Prostate gland (tissue), 2 donors: ENCODE measurements at regions not wholly inside any gene's neighbourhood (a gene's known extent, or its start where the extent isn't known, plus 50 kb on each side); places are given as distances from the start of the nearest gene placed in this dataset.

Experiments used
- DNase-seq: peaks from one replicate; pipeline ENCODE4 v3.0.0-alpha.2; 2019; ENCODE audit warnings: low spot score
- H3K27ac ChIP-seq, 2 donors: fragments of 200-600 bp; sonication (generic); 2 replicates each; pipeline ENCODE4 v1.5.1; 2017 to 2019
- H3K27me3 ChIP-seq: fragments of 200-600 bp; sonication (generic); replicated peaks from 2 replicates; pipeline ENCODE4 v1.5.1; 2019; ENCODE audit not compliant: insufficient read depth
- H3K36me3 ChIP-seq, 2 donors: fragments of 200-600 bp; sonication (generic); 1 replicate in 1 of 2; 2 replicates in 1 of 2; pipeline versions ENCODE4 v1.5.1 to v1.8.1; 2017 to 2019
- H3K4me1 ChIP-seq: fragments of 200-600 bp; sonication (generic); replicated peaks from 2 replicates; pipeline ENCODE4 v1.5.1; 2019
- H3K4me3 ChIP-seq, 2 donors: fragments of 200-600 bp; sonication (generic); 2 replicates each; pipeline ENCODE4 v1.5.1; 2017 to 2019
- H3K9me3 ChIP-seq: fragments of 200-600 bp; sonication (generic); 2 replicates; pipeline ENCODE4 v1.5.1; 2017
- POLR2A ChIP-seq: fragments of 450-650 bp; IDR thresholded peaks from one replicate; pipeline ENCODE4 v1.6.1; 2016; ENCODE audit warnings: antibody characterized with exemption, mild to moderate bottlenecking
- POLR2AphosphoS5 ChIP-seq: sonication (generic); formaldehyde crosslinking; IDR thresholded peaks from one replicate; pipeline ENCODE4 v1.6.1; 2017; ENCODE audit warnings: antibody characterized with exemption
- WGBS: methylation state at CpG from one replicate; pipeline ENCODE4 v1.1.5; 2018; 5-methylcytosine and 5-hydroxymethylcytosine counted together
- intact Hi-C: fragments of 100-400 bp; cut with DNase I; formaldehyde crosslinking; loops from one replicate; pipeline ENCODE4 v1.14.2; 2022
- TF ChIP-seq, protein P1 (sequence below), 4 experiments: fragments of 200-600 bp in 2 of 4; fragments of 450-650 bp in 2 of 4; sonication (generic) in 2 of 4; IDR thresholded peaks; 1 replicate in 3 of 4; 2 replicates in 1 of 4; pipeline ENCODE4 v1.5.1; 2016 to 2019; ENCODE audit warnings: antibody characterized with exemption in 4 of 4, mild to moderate bottlenecking in 2 of 4, moderate library complexity in 2 of 4

- Histone ChIP-seq H3K27me3 (no peaks in the 10 kb centered on the region), H3K4me1 (no peaks in the 10 kb centered on the region), H3K9me3 (no peaks in the 10 kb centered on the region), H3K27ac (peak overlapping the region in 1 of 2 donors; percentile 54), H3K36me3 (no peaks in the 10 kb centered on the region), H3K4me3 (no peak overlapping the region)
- DNase-seq, result no peak
- 24% methylated on average over 11 of the region's 11 CpGs for WGBS
- intact Hi-C loops, result no loop called here
- TF ChIP-seq, protein P1, sequence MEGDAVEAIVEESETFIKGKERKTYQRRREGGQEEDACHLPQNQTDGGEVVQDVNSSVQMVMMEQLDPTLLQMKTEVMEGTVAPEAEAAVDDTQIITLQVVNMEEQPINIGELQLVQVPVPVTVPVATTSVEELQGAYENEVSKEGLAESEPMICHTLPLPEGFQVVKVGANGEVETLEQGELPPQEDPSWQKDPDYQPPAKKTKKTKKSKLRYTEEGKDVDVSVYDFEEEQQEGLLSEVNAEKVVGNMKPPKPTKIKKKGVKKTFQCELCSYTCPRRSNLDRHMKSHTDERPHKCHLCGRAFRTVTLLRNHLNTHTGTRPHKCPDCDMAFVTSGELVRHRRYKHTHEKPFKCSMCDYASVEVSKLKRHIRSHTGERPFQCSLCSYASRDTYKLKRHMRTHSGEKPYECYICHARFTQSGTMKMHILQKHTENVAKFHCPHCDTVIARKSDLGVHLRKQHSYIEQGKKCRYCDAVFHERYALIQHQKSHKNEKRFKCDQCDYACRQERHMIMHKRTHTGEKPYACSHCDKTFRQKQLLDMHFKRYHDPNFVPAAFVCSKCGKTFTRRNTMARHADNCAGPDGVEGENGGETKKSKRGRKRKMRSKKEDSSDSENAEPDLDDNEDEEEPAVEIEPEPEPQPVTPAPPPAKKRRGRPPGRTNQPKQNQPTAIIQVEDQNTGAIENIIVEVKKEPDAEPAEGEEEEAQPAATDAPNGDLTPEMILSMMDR (IDR thresholded peaks at IDR 0.05), result no peak
Observed at GRCh38 chr14:65153101-65153500, 50.8 kb upstream of the MAX start.

- Histone ChIP-seq H3K36me3 (no peaks in the 10 kb centered on the region), H3K9me3 (no peaks in the 10 kb centered on the region), H3K4me3 (no peak overlapping the region), H3K27me3 (no peaks in the 10 kb centered on the region), H3K27ac (peak overlapping the region; percentile 4 to 75), H3K4me1 (no peaks in the 10 kb centered on the region)
- 38% methylated on average over 15 of the region's 15 CpGs for WGBS
- DNase-seq, result no peak
- TF ChIP-seq POLR2A, result no peak
- intact Hi-C loops, result loop anchor here (5.0 kb wide), 3 partner anchors 54 to 256 kb away; partner anchors contain the start of genes FNTB, FUT8 and MAX
Observed at GRCh38 chr14:65156568-65157366, 54.5 kb upstream of the MAX start.

- TF ChIP-seq, protein P1 (IDR thresholded peaks at IDR 0.05), result no peak
- TF ChIP-seq POLR2A (no peak), POLR2AphosphoS5 (no peak)
- no peak for DNase-seq
- Histone ChIP-seq H3K9me3 (no peaks in the 10 kb centered on the region), H3K4me3 (no peak overlapping the region), H3K27ac (no peak overlapping the region), H3K27me3 (no peaks in the 10 kb centered on the region), H3K4me1 (no peaks in the 10 kb centered on the region), H3K36me3 (no peaks in the 10 kb centered on the region)
- intact Hi-C loops, result loop anchor here (5.0 to 10.0 kb wide), 4 partner anchors 57 to 665 kb away; partner anchors contain the start of genes FNTB, FUT8 and MAX
- whole genome bisulfite sequencing, result 79% methylated on average over 4 of the region's 4 CpGs
Observed at GRCh38 chr14:65159281-65160062, 57.2 kb upstream of the MAX start.

GRCh38 chr14:65160091-65160490 is 57.8 kb upstream of the MAX start:
- no peak overlapping the region for H3K27ac ChIP-seq
- no peak for TF ChIP-seq POLR2A
- TF ChIP-seq POLR2AphosphoS5, result no peak
- TF ChIP-seq, protein P1 (IDR thresholded peaks at IDR 0.05), result no peak
- no peaks in the 10 kb centered on the region for H3K4me1 ChIP-seq
- no peaks in the 10 kb centered on the region for H3K9me3 ChIP-seq
- WGBS, result 83% methylated on average over 2 of the region's 2 CpGs
- no peaks in the 10 kb centered on the region for H3K36me3 ChIP-seq
- no peaks in the 10 kb centered on the region for H3K27me3 ChIP-seq
- DNase-seq, result no peak
- H3K4me3 ChIP-seq, result no peak overlapping the region
- intact Hi-C loops, result loop anchor here (10.0 kb wide), 1 partner anchor 665 kb away; no protein-coding TSS in a partner anchor

DNA sequence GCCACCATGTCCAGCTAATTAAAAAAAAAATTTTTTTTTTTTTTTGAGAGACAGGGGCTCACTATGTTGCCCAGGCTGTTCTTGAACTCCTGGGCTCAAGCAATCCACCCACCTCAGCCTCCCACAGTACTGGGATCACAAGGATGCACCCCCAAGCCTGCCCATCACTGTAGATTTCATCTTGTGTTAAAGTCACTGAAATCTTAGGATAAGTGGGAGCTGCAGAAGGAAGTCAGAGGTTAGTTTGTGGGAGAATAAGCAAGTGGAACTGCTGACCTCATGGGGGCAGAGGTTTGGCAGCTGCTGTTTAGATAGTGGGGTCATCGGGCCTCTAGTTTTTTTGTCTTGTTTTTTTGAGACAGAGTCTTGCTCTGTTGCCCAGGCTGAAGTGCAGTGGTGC is 59.7 kb upstream of the MAX start:
- DNase-seq, result no peak
- Histone ChIP-seq H3K4me1 (no peaks in the 10 kb centered on the region), H3K27ac (no peak overlapping the region), H3K9me3 (no peaks in the 10 kb centered on the region), H3K36me3 (no peaks in the 10 kb centered on the region), H3K4me3 (no peak overlapping the region), H3K27me3 (no peaks in the 10 kb centered on the region)
- intact Hi-C loops, result loop anchor here (10.0 kb wide), 1 partner anchor 663 kb away; no protein-coding TSS in a partner anchor
- WGBS, result 80% methylated on average over 1 of the region's 1 CpG
- TF ChIP-seq POLR2AphosphoS5 (no peak), POLR2A (no peak)
- TF ChIP-seq, protein P1 (IDR thresholded peaks at IDR 0.05), result no peak
